ENCODE measurements at regions not wholly inside any gene's neighbourhood (a gene's known extent, or its start where the extent isn't known, plus 50 kb on each side); places are given as distances from the start of the nearest gene placed in this dataset.

DNA sequence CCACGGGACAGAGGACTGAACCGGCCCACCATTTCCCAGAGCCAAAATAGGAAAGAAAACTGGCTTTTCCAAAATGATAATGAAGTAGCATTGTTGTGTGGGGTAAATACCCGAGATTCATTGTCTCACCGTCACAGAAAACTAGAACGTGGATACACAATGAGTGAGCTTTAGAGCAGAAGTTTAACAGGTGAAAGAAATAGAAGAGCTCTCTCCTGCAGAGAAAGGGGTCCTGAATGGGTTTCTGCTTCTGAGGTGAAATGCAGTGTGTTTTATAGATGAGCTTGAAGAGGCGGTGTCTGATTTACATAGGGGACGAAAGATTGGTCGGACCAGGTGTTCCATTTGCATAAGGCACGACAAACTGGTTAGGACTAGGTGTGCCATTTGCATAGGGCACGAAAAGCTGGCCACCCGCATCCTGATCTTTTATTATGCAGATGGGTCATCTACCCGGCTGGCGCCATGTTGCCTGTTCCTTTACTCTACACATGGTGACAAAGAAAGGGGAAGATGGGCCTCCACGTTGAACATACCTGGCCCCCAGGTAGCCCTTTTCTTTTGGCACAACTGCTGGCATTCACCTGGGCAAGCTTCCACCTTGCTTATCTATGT lies 118.1 kb downstream of the ATXN3L start:
- Histone ChIP-seq H3K4me1 (no peaks in the 10 kb centered on the region), H3K27ac (no peak overlapping the region), H3K36me3 (no peaks in the 10 kb centered on the region), H3K27me3 (peaks cover 0 to 22% of the 10 kb centered on the region in 2 donors), H3K4me3 (no peak overlapping the region), H3K9me3 (no peaks in the 10 kb centered on the region)
- no peak for DNase-seq (ENCODE audit: low spot score in 2 of 2)
- TF ChIP-seq, protein P1, sequence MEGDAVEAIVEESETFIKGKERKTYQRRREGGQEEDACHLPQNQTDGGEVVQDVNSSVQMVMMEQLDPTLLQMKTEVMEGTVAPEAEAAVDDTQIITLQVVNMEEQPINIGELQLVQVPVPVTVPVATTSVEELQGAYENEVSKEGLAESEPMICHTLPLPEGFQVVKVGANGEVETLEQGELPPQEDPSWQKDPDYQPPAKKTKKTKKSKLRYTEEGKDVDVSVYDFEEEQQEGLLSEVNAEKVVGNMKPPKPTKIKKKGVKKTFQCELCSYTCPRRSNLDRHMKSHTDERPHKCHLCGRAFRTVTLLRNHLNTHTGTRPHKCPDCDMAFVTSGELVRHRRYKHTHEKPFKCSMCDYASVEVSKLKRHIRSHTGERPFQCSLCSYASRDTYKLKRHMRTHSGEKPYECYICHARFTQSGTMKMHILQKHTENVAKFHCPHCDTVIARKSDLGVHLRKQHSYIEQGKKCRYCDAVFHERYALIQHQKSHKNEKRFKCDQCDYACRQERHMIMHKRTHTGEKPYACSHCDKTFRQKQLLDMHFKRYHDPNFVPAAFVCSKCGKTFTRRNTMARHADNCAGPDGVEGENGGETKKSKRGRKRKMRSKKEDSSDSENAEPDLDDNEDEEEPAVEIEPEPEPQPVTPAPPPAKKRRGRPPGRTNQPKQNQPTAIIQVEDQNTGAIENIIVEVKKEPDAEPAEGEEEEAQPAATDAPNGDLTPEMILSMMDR (IDR thresholded peaks at IDR 0.05), result no peak
- no peak for TF ChIP-seq POLR2A (IDR thresholded peaks at IDR 0.05)
- no peak for TF ChIP-seq POLR2AphosphoS5 (IDR thresholded peaks at IDR 0.05)
- intact Hi-C loops (cut with DNase I; ENCODE audit: low total_unique reads), result no loop called here

- DNase-seq (ENCODE audit: low spot score in 2 of 2), result no peak
- no peaks in the 10 kb centered on the region for H3K36me3 ChIP-seq
- no peak overlapping the region for H3K4me3 ChIP-seq
- TF ChIP-seq, protein P1 (IDR thresholded peaks at IDR 0.05), result no peak
- H3K4me1 ChIP-seq, result no peaks in the 10 kb centered on the region
- H3K27me3 ChIP-seq, result peaks cover 0 to 12% of the 10 kb centered on the region in 2 donors
- H3K27ac ChIP-seq, result no peak overlapping the region
- intact Hi-C loops (cut with DNase I; ENCODE audit: low total_unique reads), result loop anchor here (1.0 kb wide), 1 partner anchor 9 kb away; no protein-coding TSS in a partner anchor
- H3K9me3 ChIP-seq, result no peaks in the 10 kb centered on the region
Observed at GRCh38 chrX:13200398-13200797, 119.5 kb downstream of the ATXN3L start.

DNA sequence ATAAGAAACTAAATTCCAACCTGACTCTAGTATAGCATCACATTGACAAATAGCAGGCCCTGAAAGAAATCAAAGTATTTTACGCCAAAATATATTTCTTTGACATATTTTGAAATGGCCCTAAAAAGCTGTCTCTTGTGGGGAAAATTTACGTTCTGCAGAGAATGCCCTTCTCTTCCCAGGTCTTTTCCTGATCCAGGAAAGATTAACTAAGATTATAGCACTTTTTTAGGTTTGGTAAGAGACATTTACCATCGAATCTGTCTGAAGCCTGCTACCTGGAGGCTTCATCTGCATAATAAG lies 121.1 kb downstream of the ATXN3L start:
- no peaks in the 10 kb centered on the region for H3K36me3 ChIP-seq
- no peak overlapping the region for H3K27ac ChIP-seq
- peaks cover 0 to 9% of the 10 kb centered on the region in 2 donors for H3K27me3 ChIP-seq

GRCh38 chrX:13198056-13198761 lies 121.6 kb downstream of the ATXN3L start:
- Histone ChIP-seq H3K4me1 (no peaks in the 10 kb centered on the region), H3K27ac (no peak overlapping the region), H3K36me3 (no peaks in the 10 kb centered on the region), H3K9me3 (no peaks in the 10 kb centered on the region), H3K4me3 (no peak overlapping the region), H3K27me3 (peaks cover 0 to 4% of the 10 kb centered on the region in 2 donors)
- intact Hi-C loops (cut with DNase I; ENCODE audit: low total_unique reads), result no loop called here
- TF ChIP-seq POLR2AphosphoS5 (IDR thresholded peaks at IDR 0.05), result no peak
- no peak for TF ChIP-seq POLR2A (IDR thresholded peaks at IDR 0.05)
- TF ChIP-seq, protein P1 (IDR thresholded peaks at IDR 0.05), result no peak
- no peak for DNase-seq (ENCODE audit: low spot score in 2 of 2)

More for the DNA sequence above, 121.1 kb downstream of the ATXN3L start:
- intact Hi-C loops (cut with DNase I; ENCODE audit: low total_unique reads), result no loop called here
- TF ChIP-seq POLR2AphosphoS5 (IDR thresholded peaks at IDR 0.05), result no peak
- TF ChIP-seq, protein P1 (IDR thresholded peaks at IDR 0.05), result no peak
- no peak for TF ChIP-seq POLR2A (IDR thresholded peaks at IDR 0.05)
- no peak for DNase-seq (ENCODE audit: low spot score in 2 of 2)
- no peaks in the 10 kb centered on the region for H3K9me3 ChIP-seq
- no peaks in the 10 kb centered on the region for H3K4me1 ChIP-seq
- no peak overlapping the region for H3K4me3 ChIP-seq

DNA sequence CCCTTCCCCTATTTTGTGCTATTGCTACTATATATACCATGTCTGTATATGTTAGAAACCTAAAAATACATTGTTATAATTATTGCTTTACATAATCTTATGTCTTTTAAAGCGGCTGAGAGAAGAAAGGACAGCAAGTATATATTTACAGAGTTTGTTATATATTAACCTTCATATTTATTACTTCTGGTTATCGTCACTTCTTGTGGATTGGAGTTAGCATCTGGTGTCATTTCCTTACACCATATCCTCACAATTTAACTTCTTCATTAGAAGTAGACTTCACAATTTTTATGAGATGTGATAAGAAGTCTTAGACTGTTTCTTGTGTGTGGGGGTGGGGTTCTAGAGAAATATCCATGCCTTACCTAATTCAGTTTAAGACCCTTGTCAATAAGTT lies 123.1 kb downstream of the ATXN3L start:
- Histone ChIP-seq H3K4me3 (no peak overlapping the region), H3K27ac (no peak overlapping the region), H3K36me3 (no peaks in the 10 kb centered on the region), H3K4me1 (no peaks in the 10 kb centered on the region), H3K9me3 (no peaks in the 10 kb centered on the region), H3K27me3 (peaks cover 0 to 4% of the 10 kb centered on the region in 2 donors)
- intact Hi-C loops (cut with DNase I; ENCODE audit: low total_unique reads), result no loop called here
- TF ChIP-seq, protein P1 (IDR thresholded peaks at IDR 0.05), result no peak
- no peak for TF ChIP-seq POLR2AphosphoS5 (IDR thresholded peaks at IDR 0.05)
- no peak for TF ChIP-seq POLR2A (IDR thresholded peaks at IDR 0.05)
- no peak for DNase-seq (ENCODE audit: low spot score in 2 of 2)
